Esophagus squamous epithelium (tissue), 4 donors: ENCODE measurements at regions not wholly inside any gene's neighbourhood (a gene's known extent, or its start where the extent isn't known, plus 50 kb on each side); places are given as distances from the start of the nearest gene placed in this dataset.
"Not testable (repeated sequence)": the region's sequence is repeated elsewhere in the genome, so short reads cannot be mapped to it uniquely, and the experiment has no call there.

Experiments used
- CTCF ChIP-seq, 6 experiments: fragments of 450-650 bp in 4 of 6; fragments of 200-600 bp in 2 of 6; sonication (generic) in 2 of 6; IDR thresholded peaks; one replicate each; pipeline ENCODE4 v1.5.1; 2016 to 2019; ENCODE audit warnings: antibody characterized with exemption in 6 of 6, mild to moderate bottlenecking in 4 of 6, moderate library complexity in 4 of 6
- POLR2A ChIP-seq, 4 donors: fragments of 450-650 bp; IDR thresholded peaks; one replicate each; pipeline ENCODE4 v1.6.1; 2017; ENCODE audit warnings: antibody characterized with exemption in 4 of 4, mild to moderate bottlenecking in 4 of 4, moderate library complexity in 3 of 4

- TF ChIP-seq POLR2A, CTCF (IDR thresholded peaks at IDR 0.05): not testable (repeated sequence)
Measured at GRCh38 chr9:41798684-41799083, 330.5 kb downstream of the CNTNAP3B start.
